H1 (cell line): ENCODE measurements at regions not wholly inside any gene's neighbourhood (a gene's known extent, or its start where the extent isn't known, plus 50 kb on each side); places are given as distances from the start of the nearest gene placed in this dataset.

Experiments used
- CTCF ChIA-PET: fragments of 300-600 bp; sonication (Branson Sonifier 250); formaldehyde crosslinking; loops from one replicate; lab custom pipeline; 2021; ENCODE audit not compliant: partially characterized antibody; lab: Charles Lee
- POLR2A ChIA-PET: fragments of 300-600 bp; sonication (Branson Sonifier 250); formaldehyde crosslinking; loops from one replicate; lab custom pipeline; 2021; ENCODE audit warnings: inconsistent platforms; ENCODE audit not compliant: partially characterized antibody; lab: Charles Lee
- DNase-seq, 2 experiments: peaks; one replicate each; pipeline versions ENCODE4 v3.0.0 to v3.0.0-alpha.2; 2010 to 2022; ENCODE audit warnings: low spot score in 2 of 2, low read depth in 1 of 2, mixed read lengths in 1 of 2
- FAIRE-seq: peaks from 2 replicates; lab custom pipeline; 2011; peaks lifted over from hg19 to GRCh38; lab: Jason Lieb, UNC
- H2AFZ ChIP-seq: 2 replicates; pipeline ENCODE4 v1.8.1; 2012; ENCODE audit warnings: low read length, inconsistent platforms
- H2AK5ac ChIP-seq: 2 replicates; pipeline ENCODE4 v1.6.1; 2013; ENCODE audit warnings: low read depth, low read length
- H2BK120ac ChIP-seq: replicated peaks from 2 replicates; pipeline ENCODE3; 2013; ENCODE audit warnings: low read depth, low read length, inconsistent platforms
- H2BK12ac ChIP-seq: 2 replicates; pipeline ENCODE4 v1.6.1; 2013; ENCODE audit warnings: low read depth, low read length
- H2BK15ac ChIP-seq: 2 replicates; pipeline ENCODE4 v1.6.1; 2013; ENCODE audit warnings: low read length
- H2BK20ac ChIP-seq: 2 replicates; pipeline ENCODE4 v1.6.1; 2013; ENCODE audit warnings: low read length
- H2BK5ac ChIP-seq: 2 replicates; pipeline ENCODE4 v1.6.1; 2013; ENCODE audit warnings: low read depth, low read length
- H3K14ac ChIP-seq: 2 replicates; pipeline ENCODE4 v1.6.1; 2013; ENCODE audit warnings: inconsistent platforms; ENCODE audit not compliant: insufficient read length
- H3K18ac ChIP-seq: 2 replicates; pipeline ENCODE4 v1.6.1; 2013; ENCODE audit warnings: low read length; ENCODE audit errors: extremely low read depth
- H3K23ac ChIP-seq: 2 replicates; pipeline ENCODE4 v1.6.1; 2013; ENCODE audit warnings: inconsistent platforms; ENCODE audit not compliant: insufficient read length
- H3K23me2 ChIP-seq: 2 replicates; pipeline ENCODE4 v1.6.1; 2013; ENCODE audit warnings: low read depth, low read length
- H3K27ac ChIP-seq: 2 replicates; pipeline ENCODE4 v1.6.1; 2011; ENCODE audit warnings: low read depth, low read length, inconsistent platforms
- H3K27me3 ChIP-seq, 4 experiments: replicated peaks in 1 of 4; 1 replicate in 1 of 4; 2 replicates in 3 of 4; pipeline versions ENCODE4 v1.6.1 to v1.8.1; 2011 to 2013; ENCODE audit warnings: low read length in 3 of 4, mild to moderate bottlenecking in 3 of 4, inconsistent platforms in 2 of 4, mixed read lengths in 2 of 4, moderate library complexity in 1 of 4; ENCODE audit not compliant: control insufficient read depth in 3 of 4, insufficient read depth in 3 of 4; ENCODE audit errors: extremely low read depth in 1 of 4
- H3K36me3 ChIP-seq, 4 experiments: 2 replicates each; pipeline versions ENCODE4 v1.6.1 to v1.8.1; 2011 to 2013; ENCODE audit warnings: mild to moderate bottlenecking in 4 of 4, low read length in 3 of 4, moderate library complexity in 2 of 4, control low read depth in 1 of 4, inconsistent platforms in 1 of 4; ENCODE audit not compliant: insufficient read depth in 4 of 4, control insufficient read depth in 2 of 4
- H3K4ac ChIP-seq: replicated peaks from 2 replicates; pipeline ENCODE3; 2013; ENCODE audit warnings: low read length, low read depth, mixed read lengths, inconsistent platforms; ENCODE audit not compliant: insufficient read length
- H3K4me1 ChIP-seq, 4 experiments: replicated peaks in 1 of 4; 1 replicate in 1 of 4; 2 replicates in 3 of 4; pipeline versions ENCODE4 v1.6.1 to v1.8.1; 2011 to 2013; ENCODE audit warnings: low read length in 3 of 4, inconsistent platforms in 2 of 4, mixed read lengths in 1 of 4; ENCODE audit not compliant: insufficient read depth in 4 of 4, control insufficient read depth in 3 of 4
- H3K4me2 ChIP-seq, 2 experiments: 2 replicates each; pipeline versions ENCODE4 v1.6.1 to v1.8.1; 2011 to 2013; ENCODE audit warnings: low read depth in 2 of 2, low read length in 2 of 2, control low read depth in 1 of 2, inconsistent platforms in 1 of 2, mild to moderate bottlenecking in 1 of 2; ENCODE audit not compliant: insufficient read depth in 1 of 2
- H3K4me3 ChIP-seq, 4 experiments: fragments of 200-600, 300-600 bp in 1 of 4; sonication (generic), shearing (Covaris generic), sonication (Bioruptor Twin) in 1 of 4; 2 replicates each; pipeline versions ENCODE4 v1.5.1 to v1.8.1; 2011 to 2016; ENCODE audit warnings: low read length in 4 of 4, low read depth in 3 of 4, control low read depth in 2 of 4, inconsistent platforms in 2 of 4, mild to moderate bottlenecking in 2 of 4, mixed read lengths in 1 of 4, moderate library complexity in 1 of 4; ENCODE audit not compliant: insufficient read depth in 2 of 4; ENCODE audit errors: extremely low read depth in 1 of 4
- H3K56ac ChIP-seq: replicated peaks from 2 replicates; pipeline ENCODE3; 2013; ENCODE audit warnings: low read depth, mild to moderate bottlenecking, mixed read lengths, low read length, inconsistent platforms; ENCODE audit not compliant: insufficient read length
- H3K79me1 ChIP-seq: 2 replicates; pipeline ENCODE4 v1.6.1; 2013; ENCODE audit warnings: low read depth, low read length, control low read depth
- H3K79me2 ChIP-seq, 2 experiments: 2 replicates each; pipeline versions ENCODE4 v1.6.1 to v1.8.1; 2012 to 2013; ENCODE audit warnings: low read length in 2 of 2, mild to moderate bottlenecking in 2 of 2, inconsistent platforms in 1 of 2; ENCODE audit not compliant: insufficient read depth in 2 of 2, control insufficient read depth in 1 of 2
- H3K9ac ChIP-seq, 4 experiments: replicated peaks in 1 of 4; 1 replicate in 1 of 4; 2 replicates in 3 of 4; pipeline versions ENCODE4 v1.6.1 to v1.8.1; 2011 to 2013; ENCODE audit warnings: low read depth in 3 of 4, low read length in 3 of 4, control low read depth in 2 of 4, mild to moderate bottlenecking in 2 of 4, moderate library complexity in 2 of 4, inconsistent platforms in 1 of 4; ENCODE audit errors: extremely low read depth in 1 of 4
- H3K9me3 ChIP-seq, 2 experiments: 2 replicates each; pipeline versions ENCODE4 v1.6.1 to v1.8.1; 2012 to 2013; ENCODE audit warnings: mild to moderate bottlenecking in 2 of 2, moderate library complexity in 2 of 2, control low read depth in 1 of 2, inconsistent platforms in 1 of 2, low read depth in 1 of 2, low read length in 1 of 2, mixed read lengths in 1 of 2; ENCODE audit not compliant: insufficient read depth in 2 of 2
- H4K20me1 ChIP-seq, 2 experiments: replicated peaks in 1 of 2; 2 replicates each; pipeline versions ENCODE3 to v1.8.1; 2011 to 2013; ENCODE audit warnings: inconsistent platforms in 2 of 2, low read length in 2 of 2, mild to moderate bottlenecking in 1 of 2; ENCODE audit not compliant: insufficient read depth in 2 of 2, control insufficient read depth in 1 of 2
- H4K5ac ChIP-seq: 2 replicates; pipeline ENCODE4 v1.6.1; 2013; ENCODE audit warnings: low read length, low read depth, mixed read lengths, inconsistent platforms; ENCODE audit not compliant: insufficient read length
- H4K8ac ChIP-seq: 2 replicates; pipeline ENCODE4 v1.8.0; 2013; ENCODE audit warnings: mild to moderate bottlenecking, moderate library complexity, low read length, inconsistent platforms; ENCODE audit not compliant: insufficient read depth; ENCODE audit errors: extremely low read depth
- H4K91ac ChIP-seq: replicated peaks from 2 replicates; pipeline ENCODE3; 2013; ENCODE audit warnings: low read length, mixed read lengths, inconsistent platforms; ENCODE audit not compliant: insufficient read length
- ATF2 ChIP-seq: IDR thresholded peaks from 2 replicates; pipeline ENCODE4 v1.6.1; 2012; ENCODE audit warnings: low read length, inconsistent platforms
- BACH1 ChIP-seq: IDR thresholded peaks from 2 replicates; pipeline ENCODE4 v1.6.1; 2012; ENCODE audit warnings: low read length, improper control_type of control experiment
- CBX8 ChIP-seq: fragments of 300-800, 300-1000 bp; sonication (generic); IDR thresholded peaks from 2 replicates; pipeline ENCODE4 v1.7.1; 2016; ENCODE audit warnings: low read depth, low read length, borderline replicate concordance
- EP300 ChIP-seq, 2 experiments: IDR thresholded peaks; 1 replicate in 1 of 2; 2 replicates in 1 of 2; pipeline ENCODE4 v1.6.1; 2011 to 2012; ENCODE audit warnings: low read depth in 2 of 2, low read length in 2 of 2, mild to moderate bottlenecking in 2 of 2, borderline replicate concordance in 1 of 2, inconsistent platforms in 1 of 2, moderate library complexity in 1 of 2
- HDAC2 ChIP-seq, 2 experiments: fragments of 300-600 bp in 1 of 2; sonication (generic) in 1 of 2; IDR thresholded peaks; 2 replicates each; pipeline ENCODE4 v1.6.1; 2011 to 2012; ENCODE audit warnings: low read depth in 2 of 2, low read length in 2 of 2, mild to moderate bottlenecking in 2 of 2, moderate library complexity in 2 of 2, borderline replicate concordance in 1 of 2, inconsistent platforms in 1 of 2
- HDAC6 ChIP-seq: IDR thresholded peaks from one replicate; pipeline ENCODE4 v1.7.1; 2012; ENCODE audit warnings: low read depth, mild to moderate bottlenecking, inconsistent platforms, low read length, moderate library complexity
- PHF8 ChIP-seq: fragments of 200-600 bp; sonication (generic); conservative IDR thresholded peaks from 2 replicates; pipeline ENCODE4 v1.7.1; 2012; ENCODE audit warnings: low read depth, mild to moderate bottlenecking, inconsistent platforms, low read length, moderate library complexity
- POLR2AphosphoS5 ChIP-seq: IDR thresholded peaks from 2 replicates; pipeline ENCODE4 v1.6.1; 2011; ENCODE audit warnings: low read depth, low read length
- SIX5 ChIP-seq: IDR thresholded peaks from 2 replicates; pipeline ENCODE4 v1.6.1; 2011; ENCODE audit warnings: mild to moderate bottlenecking, low read depth, low read length
- SP4 ChIP-seq: IDR thresholded peaks from 2 replicates; pipeline ENCODE4 v1.6.1; 2012; ENCODE audit warnings: low read length, inconsistent platforms
- TBP ChIP-seq: IDR thresholded peaks from 2 replicates; pipeline ENCODE4 v1.6.1; 2011; ENCODE audit warnings: low read depth, low read length, improper control_type of control experiment
- TEAD4 ChIP-seq: IDR thresholded peaks from 2 replicates; pipeline ENCODE4 v1.6.1; 2012; ENCODE audit warnings: low read depth, low read length, inconsistent platforms, mixed read lengths
- ZNF274 ChIP-seq: IDR thresholded peaks from 2 replicates; pipeline ENCODE4 v1.7.0; 2012; ENCODE audit warnings: low read length, borderline replicate concordance; ENCODE audit errors: extremely low read depth
- WGBS, 2 experiments: shearing (Covaris generic) in 1 of 2; methylation state at CpG; one replicate each; pipeline versions ENCODE4 v1.1.6 to v1.1.7; 2013 to 2015; ENCODE audit warnings: low lambda C conversion rate in 2 of 2, mixed read lengths in 2 of 2, inconsistent platforms in 1 of 2, low coverage in 1 of 2, missing lambda C conversion rate in 1 of 2; ENCODE audit not compliant: insufficient replicate concordance in 2 of 2, insufficient coverage in 1 of 2, insufficient read length in 1 of 2; ENCODE audit errors: extremely low coverage in 1 of 2, missing lambda C conversion rate in 1 of 2; 5-methylcytosine and 5-hydroxymethylcytosine counted together

DNA sequence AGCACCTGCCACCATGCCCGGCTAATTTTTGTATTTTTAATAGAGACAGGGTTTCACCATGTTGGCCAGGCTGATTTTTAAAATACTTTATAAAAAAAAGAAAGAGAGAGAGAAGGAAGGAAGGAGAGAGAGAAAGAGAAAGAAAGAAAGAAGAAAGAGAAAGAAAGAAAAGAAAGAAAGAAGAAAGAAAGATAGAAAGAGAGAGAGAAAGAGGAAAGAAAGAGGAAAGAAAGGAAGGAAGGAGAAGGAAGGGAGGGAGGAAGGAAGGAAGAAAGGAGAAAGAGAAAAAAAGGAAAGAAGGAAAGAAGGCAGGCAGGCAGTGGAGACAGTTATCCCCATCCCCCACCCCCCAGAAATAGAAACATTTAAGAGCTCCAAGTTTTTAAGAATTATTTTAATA lies 69.9 kb downstream of the TOMM20 start:
- H3K9me3 ChIP-seq, result no peaks in the 10 kb centered on the region
- WGBS, 2 experiments, result 33% methylated on average over 1 of the region's 1 CpG; no CpG with 5 or more reads in 1 of the 2 experiments
- no peaks in the 10 kb centered on the region for H3K79me1 ChIP-seq
- FAIRE-seq (no peak), DNase-seq (no peak)
- ChIA-PET CTCF (no interaction called here), POLR2A (interaction anchor here (0.7 to 0.8 kb wide), 2 partner anchors 32 to 35 kb away, joined by 3 to 4 read pairs; no protein-coding TSS in a partner anchor)
- no peak overlapping the region for H2AFZ ChIP-seq
- H3K4me3 ChIP-seq, result no peak overlapping the region
- H2AK5ac ChIP-seq, result no peak overlapping the region
- H3K4ac ChIP-seq, result no peak overlapping the region
- H3K23me2 ChIP-seq, result no peaks in the 10 kb centered on the region
- no peak overlapping the region for H2BK20ac ChIP-seq
- no peak overlapping the region for H3K56ac ChIP-seq
- H3K27ac ChIP-seq, result no peak overlapping the region
- H3K18ac ChIP-seq, result no peak overlapping the region
- H3K9ac ChIP-seq, result no peak overlapping the region
- no peaks in the 10 kb centered on the region; a peak in 1 of 7 replicates for H3K27me3 ChIP-seq
- H4K20me1 ChIP-seq, result no peaks in the 10 kb centered on the region
- H4K5ac ChIP-seq, result no peak overlapping the region
- H3K14ac ChIP-seq, result no peak overlapping the region
- H3K23ac ChIP-seq, result no peak overlapping the region
- H3K4me2 ChIP-seq, result no peak overlapping the region
- no peaks in the 10 kb centered on the region for H3K79me2 ChIP-seq
- H2BK12ac ChIP-seq, result no peak overlapping the region
- no peak overlapping the region for H4K91ac ChIP-seq
- H4K8ac ChIP-seq, result no peak overlapping the region
- no peak overlapping the region for H2BK5ac ChIP-seq
- H2BK15ac ChIP-seq, result no peak overlapping the region
- no peak overlapping the region for H2BK120ac ChIP-seq
- no peaks in the 10 kb centered on the region for H3K36me3 ChIP-seq
- peaks cover 11 to 18% (median 14%) of the 10 kb centered on the region in 4 experiments for H3K4me1 ChIP-seq
- TF ChIP-seq HDAC2 (IDR thresholded peaks at IDR 0.05; ENCODE audit: borderline replicate concordance in 1 of 2, low read depth in 2 of 2, low read length in 2 of 2), result no peak
- no peak for TF ChIP-seq BACH1
- no peak for TF ChIP-seq POLR2AphosphoS5
- TF ChIP-seq PHF8, result no peak
- TF ChIP-seq CBX8, result no peak
- no peak for TF ChIP-seq TEAD4
- no peak for TF ChIP-seq TBP
- TF ChIP-seq ZNF274, result no peak
- no peak for TF ChIP-seq HDAC6
- TF ChIP-seq SP4, result no peak
- no peak for TF ChIP-seq SIX5
- no peak for TF ChIP-seq ATF2
- no peak for TF ChIP-seq EP300 (IDR thresholded peaks at IDR 0.05; ENCODE audit: borderline replicate concordance in 1 of 2, low read depth in 2 of 2, low read length in 2 of 2)
